ENCODE measurements at regions not wholly inside any gene's neighbourhood (a gene's known extent, or its start where the extent isn't known, plus 50 kb on each side); places are given as distances from the start of the nearest gene placed in this dataset.

GRCh38 chr16:26787924-26788323 is 278.8 kb upstream of the C16orf82 start:
- TF ChIP-seq, protein P1, sequence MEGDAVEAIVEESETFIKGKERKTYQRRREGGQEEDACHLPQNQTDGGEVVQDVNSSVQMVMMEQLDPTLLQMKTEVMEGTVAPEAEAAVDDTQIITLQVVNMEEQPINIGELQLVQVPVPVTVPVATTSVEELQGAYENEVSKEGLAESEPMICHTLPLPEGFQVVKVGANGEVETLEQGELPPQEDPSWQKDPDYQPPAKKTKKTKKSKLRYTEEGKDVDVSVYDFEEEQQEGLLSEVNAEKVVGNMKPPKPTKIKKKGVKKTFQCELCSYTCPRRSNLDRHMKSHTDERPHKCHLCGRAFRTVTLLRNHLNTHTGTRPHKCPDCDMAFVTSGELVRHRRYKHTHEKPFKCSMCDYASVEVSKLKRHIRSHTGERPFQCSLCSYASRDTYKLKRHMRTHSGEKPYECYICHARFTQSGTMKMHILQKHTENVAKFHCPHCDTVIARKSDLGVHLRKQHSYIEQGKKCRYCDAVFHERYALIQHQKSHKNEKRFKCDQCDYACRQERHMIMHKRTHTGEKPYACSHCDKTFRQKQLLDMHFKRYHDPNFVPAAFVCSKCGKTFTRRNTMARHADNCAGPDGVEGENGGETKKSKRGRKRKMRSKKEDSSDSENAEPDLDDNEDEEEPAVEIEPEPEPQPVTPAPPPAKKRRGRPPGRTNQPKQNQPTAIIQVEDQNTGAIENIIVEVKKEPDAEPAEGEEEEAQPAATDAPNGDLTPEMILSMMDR (IDR thresholded peaks at IDR 0.05) = no peak
- no peak for TF ChIP-seq EP300 (IDR thresholded peaks at IDR 0.05)
